CD4-positive, alpha-beta T cell treated with Interleukin-6 for 4 hours (primary cell): ENCODE measurements at regions not wholly inside any gene's neighbourhood (a gene's known extent, or its start where the extent isn't known, plus 50 kb on each side); places are given as distances from the start of the nearest gene placed in this dataset.

Experiments
- DNase-seq: peaks from one replicate; pipeline ENCODE4 v3.0.0-alpha.2; 2020; ENCODE audit warnings: mixed read lengths

- DNase-seq = no peak
Measured at GRCh38 chr5:21694567-21694966, 1158.6 kb downstream of the CDH12 start.

- DNase-seq = no peak
Measured at GRCh38 chr5:21693591-21693990, 1159.6 kb downstream of the CDH12 start.

GRCh38 chr5:21689587-21689986 lies 1163.6 kb downstream of the CDH12 start:
- no peak for DNase-seq

- DNase-seq = no peak
Measured at GRCh38 chr5:21688655-21689054, 1164.5 kb downstream of the CDH12 start.

- no peak for DNase-seq
Measured at GRCh38 chr5:21687621-21688020, 1165.5 kb downstream of the CDH12 start.

- DNase-seq = no peak
Measured at GRCh38 chr5:21686706-21687105, 1166.4 kb downstream of the CDH12 start.

GRCh38 chr5:21685522-21685921 lies 1167.6 kb downstream of the CDH12 start:
- DNase-seq = no peak

GRCh38 chr5:21684992-21685391 lies 1168.2 kb downstream of the CDH12 start:
- no peak for DNase-seq

- no peak for DNase-seq
Measured at GRCh38 chr5:21681911-21682310, 1171.2 kb downstream of the CDH12 start.

- no peak for DNase-seq
Measured at GRCh38 chr5:21680641-21681040, 1172.5 kb downstream of the CDH12 start.

GRCh38 chr5:21680196-21680595 lies 1172.9 kb downstream of the CDH12 start:
- DNase-seq = no peak

- DNase-seq = no peak
Measured at GRCh38 chr5:21678526-21678925, 1174.6 kb downstream of the CDH12 start.

- no peak for DNase-seq
Measured at GRCh38 chr5:21672911-21673310, 1180.2 kb downstream of the CDH12 start.

- DNase-seq = no peak
Measured at GRCh38 chr5:21672360-21672759, 1180.8 kb downstream of the CDH12 start.

GRCh38 chr5:21665524-21665923 lies 1187.6 kb downstream of the CDH12 start:
- DNase-seq = no peak

GRCh38 chr5:21663082-21663481 lies 1190.1 kb downstream of the CDH12 start:
- no peak for DNase-seq

- DNase-seq = no peak
Measured at GRCh38 chr5:21661184-21661583, 1192.0 kb downstream of the CDH12 start.

- no peak for DNase-seq
Measured at GRCh38 chr5:21654556-21654955, 1198.6 kb downstream of the CDH12 start.

- no peak for DNase-seq
Measured at GRCh38 chr5:21649969-21650368, 1203.2 kb downstream of the CDH12 start.

- no peak for DNase-seq
Measured at GRCh38 chr5:21646469-21646868, 1206.7 kb downstream of the CDH12 start.

GRCh38 chr5:21644032-21644431 lies 1209.1 kb downstream of the CDH12 start:
- no peak for DNase-seq

GRCh38 chr5:21642312-21642711 lies 1210.8 kb downstream of the CDH12 start:
- no peak for DNase-seq

GRCh38 chr5:21623831-21624230 lies 1229.3 kb downstream of the CDH12 start:
- DNase-seq = no peak

- no peak for DNase-seq
Measured at GRCh38 chr5:21615195-21615765, 1237.9 kb downstream of the CDH12 start.

- no peak for DNase-seq
Measured at GRCh38 chr5:21613971-21614488, 1239.1 kb downstream of the CDH12 start.
